ENCODE measurements at regions not wholly inside any gene's neighbourhood (a gene's known extent, or its start where the extent isn't known, plus 50 kb on each side); places are given as distances from the start of the nearest gene placed in this dataset.
"Not testable (repeated sequence)": the region's sequence is repeated elsewhere in the genome, so short reads cannot be mapped to it uniquely, and the experiment has no call there.

GRCh38 chr18:43341014-43341413 lies 63.7 kb upstream of the SYT4 start:
- no peak for FAIRE-seq

- FAIRE-seq: no peak
Observed at GRCh38 chr18:43350176-43350575, 72.9 kb upstream of the SYT4 start.

- no peak for FAIRE-seq
Observed at GRCh38 chr18:43364535-43364934, 87.2 kb upstream of the SYT4 start.

GRCh38 chr18:43367895-43368294 lies 90.6 kb upstream of the SYT4 start:
- no peak for FAIRE-seq

GRCh38 chr18:43369311-43369710 lies 92.0 kb upstream of the SYT4 start:
- not testable (repeated sequence) for FAIRE-seq

- FAIRE-seq: no peak
Observed at GRCh38 chr18:43372773-43373172, 95.5 kb upstream of the SYT4 start.

- no peak for FAIRE-seq
Observed at GRCh38 chr18:43380104-43380672, 102.9 kb upstream of the SYT4 start.

GRCh38 chr18:43382641-43383403 lies 105.5 kb upstream of the SYT4 start:
- FAIRE-seq: no peak

GRCh38 chr18:43389163-43389562 lies 111.9 kb upstream of the SYT4 start:
- FAIRE-seq: no peak

GRCh38 chr18:43392168-43392567 lies 114.9 kb upstream of the SYT4 start:
- FAIRE-seq: no peak

GRCh38 chr18:43393174-43393573 lies 115.9 kb upstream of the SYT4 start:
- FAIRE-seq: no peak

GRCh38 chr18:43396266-43396665 lies 119.0 kb upstream of the SYT4 start:
- FAIRE-seq: no peak

- no peak for FAIRE-seq
Observed at GRCh38 chr18:43398601-43399000, 121.3 kb upstream of the SYT4 start.

- FAIRE-seq: no peak
Observed at GRCh38 chr18:43405097-43405496, 127.8 kb upstream of the SYT4 start.

- no peak for FAIRE-seq
Observed at GRCh38 chr18:43414006-43414405, 136.7 kb upstream of the SYT4 start.

- no peak for FAIRE-seq
Observed at GRCh38 chr18:43420091-43420490, 142.8 kb upstream of the SYT4 start.

GRCh38 chr18:43420950-43421349 lies 143.7 kb upstream of the SYT4 start:
- FAIRE-seq: no peak

- FAIRE-seq: no peak
Observed at GRCh38 chr18:43422518-43422917, 145.2 kb upstream of the SYT4 start.

GRCh38 chr18:43435851-43436250 lies 158.6 kb upstream of the SYT4 start:
- no peak for FAIRE-seq

- no peak for FAIRE-seq
Observed at GRCh38 chr18:43442131-43442530, 164.8 kb upstream of the SYT4 start.

GRCh38 chr18:43442571-43442970 lies 165.3 kb upstream of the SYT4 start:
- no peak for FAIRE-seq

GRCh38 chr18:43465483-43465882 lies 188.2 kb upstream of the SYT4 start:
- no peak for FAIRE-seq

- FAIRE-seq: no peak
Observed at GRCh38 chr18:43471873-43472272, 194.6 kb upstream of the SYT4 start.

- FAIRE-seq: no peak
Observed at GRCh38 chr18:43481069-43481468, 203.8 kb upstream of the SYT4 start.

- no peak for FAIRE-seq
Observed at GRCh38 chr18:43482136-43482535, 204.8 kb upstream of the SYT4 start.

All from colon (tissue), 2 donors.